ENCODE measurements at regions not wholly inside any gene's neighbourhood (a gene's known extent, or its start where the extent isn't known, plus 50 kb on each side); places are given as distances from the start of the nearest gene placed in this dataset.

- CTCF ChIA-PET = no interaction called here
- no peak for TF ChIP-seq EGR1 (IDR thresholded peaks at IDR 0.05; ENCODE audit: borderline replicate concordance in 1 of 2, low read depth in 2 of 2, low read length in 2 of 2)
- TF ChIP-seq BMI1 (IDR thresholded peaks at IDR 0.05; ENCODE audit: borderline replicate concordance) = no peak
- TF ChIP-seq RAD51 (IDR thresholded peaks at IDR 0.05) = no peak
- TF ChIP-seq TARDBP (IDR thresholded peaks at IDR 0.05; ENCODE audit: borderline replicate concordance) = no peak
- no peak for TF ChIP-seq USF2 (IDR thresholded peaks at IDR 0.05; ENCODE audit: borderline replicate concordance, low read depth, low read length)
- TF ChIP-seq SIX5 (IDR thresholded peaks at IDR 0.05; ENCODE audit: low read depth, low read length, severe bottlenecking) = no peak
- TF ChIP-seq STAT1 (conservative IDR thresholded peaks at IDR 0.05) = no peak
- no peak for TF ChIP-seq RAD21 (IDR thresholded peaks at IDR 0.05; ENCODE audit: insufficient read depth, low read depth, low read length)
- DNase-seq (ENCODE audit: low read depth, low spot score) (no peak), ATAC-seq (peak; percentile 31), FAIRE-seq (no peak)
- no peak overlapping the region for H3K4me2 ChIP-seq (ENCODE audit: control insufficient read depth, insufficient read depth)
- no peaks in the 10 kb centered on the region for H3K4me1 ChIP-seq (ENCODE audit: control insufficient read depth, insufficient read depth, low read length)
- H2AFZ ChIP-seq (ENCODE audit: control insufficient read depth, low read depth, low read length) = no peak overlapping the region
- WGBS (ENCODE audit: insufficient coverage, insufficient replicate concordance, low lambda C conversion rate, missing lambda C conversion rate) = 51% methylated on average over 4 of the region's 4 CpGs
- no peak overlapping the region for H3K9ac ChIP-seq (ENCODE audit: control insufficient read depth, insufficient read depth, low read length)
- SMC1A ChIA-PET (ENCODE audit: uncharacterized antibody, unreplicated experiment) = no interaction called here
- RAD21 ChIA-PET (ENCODE audit: unreplicated experiment) = no interaction called here
- intact Hi-C loops (cut with micrococcal nuclease; ENCODE audit: unreplicated experiment) = no loop called here
- no TSS peak for BruUV-seq (replicated peaks)
- in situ Hi-C loops (cut with MboI) = no loop called here
- POLR2A ChIA-PET = no interaction called here
- H3K27me3 ChIP-seq (replicated peaks in 1 of 2; ENCODE audit: control insufficient read depth in 2 of 2, insufficient read depth in 2 of 2, low read length in 1 of 2) = no peaks in the 10 kb centered on the region
- no peaks in the 10 kb centered on the region for H3K79me2 ChIP-seq (ENCODE audit: control insufficient read depth, insufficient read depth, low read length)
- H3K9me3 ChIP-seq (replicated peaks; ENCODE audit: control insufficient read depth, insufficient read depth, low read length) = no peaks in the 10 kb centered on the region
- no peaks in the 10 kb centered on the region for H3K36me3 ChIP-seq (ENCODE audit: control insufficient read depth in 2 of 2, insufficient read depth in 2 of 2, low read length in 1 of 2)
- H3K27ac ChIP-seq (ENCODE audit: control insufficient read depth, insufficient read depth) = no peak overlapping the region
- H4K20me1 ChIP-seq (ENCODE audit: control insufficient read depth, insufficient read depth) = no peaks in the 10 kb centered on the region
- H3K4me3 ChIP-seq = no peak overlapping the region
Measured at GRCh38 chr2:201559067-201559710, 84.1 kb downstream of the TMEM237 start.
